ENCODE measurements at regions not wholly inside any gene's neighbourhood (a gene's known extent, or its start where the extent isn't known, plus 50 kb on each side); places are given as distances from the start of the nearest gene placed in this dataset.

DNA sequence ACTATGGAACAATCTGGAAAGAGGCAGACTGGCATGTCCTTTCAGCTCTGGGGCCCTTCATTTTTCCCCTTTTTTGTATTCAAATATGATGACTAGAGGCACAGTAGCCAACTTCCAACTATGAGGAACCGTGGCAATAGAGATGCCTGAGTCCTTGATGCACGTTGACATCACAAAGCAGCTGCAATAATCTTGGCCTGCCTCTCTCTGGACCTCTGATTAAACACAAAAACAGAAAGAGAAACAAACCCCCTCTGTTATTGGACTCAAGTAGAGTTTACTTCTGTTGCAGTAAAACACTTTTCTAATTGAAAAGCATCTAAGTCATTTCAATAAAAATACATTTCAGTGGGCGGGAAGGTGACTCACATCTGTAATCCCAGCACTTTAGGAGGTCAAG lies 122.2 kb upstream of the GRAMD2B start:
- TF ChIP-seq EZH2phosphoT487 (IDR thresholded peaks at IDR 0.05; ENCODE audit: borderline replicate concordance, low read depth, low read length), result no peak
- TF ChIP-seq, protein P1, sequence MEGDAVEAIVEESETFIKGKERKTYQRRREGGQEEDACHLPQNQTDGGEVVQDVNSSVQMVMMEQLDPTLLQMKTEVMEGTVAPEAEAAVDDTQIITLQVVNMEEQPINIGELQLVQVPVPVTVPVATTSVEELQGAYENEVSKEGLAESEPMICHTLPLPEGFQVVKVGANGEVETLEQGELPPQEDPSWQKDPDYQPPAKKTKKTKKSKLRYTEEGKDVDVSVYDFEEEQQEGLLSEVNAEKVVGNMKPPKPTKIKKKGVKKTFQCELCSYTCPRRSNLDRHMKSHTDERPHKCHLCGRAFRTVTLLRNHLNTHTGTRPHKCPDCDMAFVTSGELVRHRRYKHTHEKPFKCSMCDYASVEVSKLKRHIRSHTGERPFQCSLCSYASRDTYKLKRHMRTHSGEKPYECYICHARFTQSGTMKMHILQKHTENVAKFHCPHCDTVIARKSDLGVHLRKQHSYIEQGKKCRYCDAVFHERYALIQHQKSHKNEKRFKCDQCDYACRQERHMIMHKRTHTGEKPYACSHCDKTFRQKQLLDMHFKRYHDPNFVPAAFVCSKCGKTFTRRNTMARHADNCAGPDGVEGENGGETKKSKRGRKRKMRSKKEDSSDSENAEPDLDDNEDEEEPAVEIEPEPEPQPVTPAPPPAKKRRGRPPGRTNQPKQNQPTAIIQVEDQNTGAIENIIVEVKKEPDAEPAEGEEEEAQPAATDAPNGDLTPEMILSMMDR (conservative IDR thresholded peaks at IDR 0.05; ENCODE audit: low read length), result no peak
- H3K4me3 ChIP-seq (ENCODE audit: low read depth, low read length, poor library complexity, severe bottlenecking), result no peak overlapping the region
- no TSS peak for BruUV-seq (replicated peaks)
- H3K9me2 ChIP-seq (ENCODE audit: insufficient read depth, low read length), result no peaks in the 10 kb centered on the region; the same call in 1 of the 2 replicates
- H3K36me3 ChIP-seq (ENCODE audit: insufficient read depth, low read length), result no peaks in the 10 kb centered on the region
- H3K4me1 ChIP-seq (ENCODE audit: insufficient read depth, low read length, poor library complexity, severe bottlenecking), result no peaks in the 10 kb centered on the region
- intact Hi-C loops (cut with micrococcal nuclease; ENCODE audit: unreplicated experiment), result no loop called here
- ChIA-PET CTCF (ENCODE audit: unreplicated experiment) (no interaction called here), POLR2A (no interaction called here)
- H3K79me2 ChIP-seq (ENCODE audit: insufficient read depth, low read depth, low read length), result no peaks in the 10 kb centered on the region
- no peaks in the 10 kb centered on the region for H3K9me3 ChIP-seq (ENCODE audit: low read length)
- H3K4me2 ChIP-seq (ENCODE audit: low read length), result no peak overlapping the region
- H4K20me1 ChIP-seq (ENCODE audit: insufficient read depth, low read length), result no peaks in the 10 kb centered on the region
- H2AFZ ChIP-seq (ENCODE audit: low read length), result no peak overlapping the region
- no peak for DNase-seq (ENCODE audit: low spot score)
- H3K27ac ChIP-seq (ENCODE audit: low read depth, low read length, poor library complexity, severe bottlenecking), result no peak overlapping the region

DNA sequence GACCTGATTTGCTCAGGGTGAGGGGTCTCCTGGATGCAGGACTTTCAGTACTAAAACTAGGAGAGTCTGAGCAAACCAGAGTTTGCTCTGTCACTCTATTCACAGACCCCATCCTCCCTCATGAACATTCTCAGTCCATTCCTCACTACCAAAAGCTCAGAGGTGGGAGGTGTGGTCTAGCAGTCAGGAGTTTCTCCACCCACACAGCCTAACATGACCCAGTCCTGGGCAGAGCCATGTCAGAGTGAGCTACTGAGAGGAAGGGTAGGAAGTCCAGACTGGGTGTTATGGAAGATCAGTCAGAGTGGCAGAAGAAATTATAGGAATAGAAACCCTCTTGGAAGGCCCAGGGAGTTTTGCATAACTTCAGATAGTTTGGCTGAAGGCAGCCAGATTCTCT lies 113.3 kb upstream of the GRAMD2B start:
- Histone ChIP-seq H4K20me1 (ENCODE audit: insufficient read depth, low read length) (no peaks in the 10 kb centered on the region), H3K36me3 (ENCODE audit: insufficient read depth, low read length) (no peaks in the 10 kb centered on the region), H3K4me1 (ENCODE audit: insufficient read depth, low read length, poor library complexity, severe bottlenecking) (no peaks in the 10 kb centered on the region), H3K9me2 (ENCODE audit: insufficient read depth, low read length) (no peaks in the 10 kb centered on the region), H3K79me2 (ENCODE audit: insufficient read depth, low read depth, low read length) (no peaks in the 10 kb centered on the region), H3K4me3 (ENCODE audit: low read depth, low read length, poor library complexity, severe bottlenecking) (no peak overlapping the region), H3K9me3 (ENCODE audit: low read length) (no peaks in the 10 kb centered on the region), H2AFZ (ENCODE audit: low read length) (no peak overlapping the region), H3K4me2 (ENCODE audit: low read length) (no peak overlapping the region), H3K27ac (ENCODE audit: low read depth, low read length, poor library complexity, severe bottlenecking) (no peak overlapping the region)
- ChIA-PET CTCF (ENCODE audit: unreplicated experiment) (no interaction called here), POLR2A (interaction anchor here (0.5 to 1.1 kb wide), 3 partner anchors 35 to 940 kb away, joined by 3 to 4 read pairs (median 4); no protein-coding TSS in a partner anchor)
- no peak for DNase-seq (ENCODE audit: low spot score)
- no peak for TF ChIP-seq EZH2phosphoT487 (IDR thresholded peaks at IDR 0.05; ENCODE audit: borderline replicate concordance, low read depth, low read length)
- TF ChIP-seq, protein P1 (conservative IDR thresholded peaks at IDR 0.05; ENCODE audit: low read length), result no peak
- intact Hi-C loops (cut with micrococcal nuclease; ENCODE audit: unreplicated experiment), result no loop called here
- no TSS peak for BruUV-seq (replicated peaks)

DNA sequence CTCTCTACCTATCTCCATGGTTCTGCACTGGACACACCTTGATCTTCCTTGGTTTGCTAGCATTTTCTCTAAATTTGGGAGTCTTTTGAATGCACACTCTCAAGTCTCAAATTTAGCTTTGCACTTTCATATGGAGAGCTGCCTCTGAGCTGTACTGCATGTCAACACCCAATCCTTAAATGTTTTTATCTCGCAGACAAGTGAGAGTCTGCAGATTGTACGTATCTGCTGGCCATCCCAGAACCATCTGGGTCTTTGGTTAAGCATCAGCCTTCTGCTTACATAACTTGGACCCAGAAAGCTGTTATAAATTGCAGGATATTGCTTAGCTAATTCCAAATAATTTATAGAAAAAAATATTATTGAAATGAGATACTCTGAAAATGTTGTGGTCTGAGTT lies 111.4 kb upstream of the GRAMD2B start:
- no TSS peak for BruUV-seq (replicated peaks)
- Histone ChIP-seq H3K4me1 (ENCODE audit: insufficient read depth, low read length, poor library complexity, severe bottlenecking) (no peaks in the 10 kb centered on the region), H3K9me3 (ENCODE audit: low read length) (no peaks in the 10 kb centered on the region), H3K4me3 (ENCODE audit: low read depth, low read length, poor library complexity, severe bottlenecking) (no peak overlapping the region), H3K9me2 (ENCODE audit: insufficient read depth, low read length) (no peaks in the 10 kb centered on the region), H3K36me3 (ENCODE audit: insufficient read depth, low read length) (no peaks in the 10 kb centered on the region), H2AFZ (ENCODE audit: low read length) (no peak overlapping the region), H3K27ac (ENCODE audit: low read depth, low read length, poor library complexity, severe bottlenecking) (no peak overlapping the region), H3K79me2 (ENCODE audit: insufficient read depth, low read depth, low read length) (no peaks in the 10 kb centered on the region), H3K4me2 (ENCODE audit: low read length) (no peak overlapping the region), H4K20me1 (ENCODE audit: insufficient read depth, low read length) (no peaks in the 10 kb centered on the region)
- ChIA-PET POLR2A (no interaction called here), CTCF (ENCODE audit: unreplicated experiment) (no interaction called here)
- intact Hi-C loops (cut with micrococcal nuclease; ENCODE audit: unreplicated experiment), result no loop called here
- no peak for TF ChIP-seq EZH2phosphoT487 (IDR thresholded peaks at IDR 0.05; ENCODE audit: borderline replicate concordance, low read depth, low read length)
- TF ChIP-seq, protein P1 (conservative IDR thresholded peaks at IDR 0.05; ENCODE audit: low read length), result no peak
- no peak for DNase-seq (ENCODE audit: low spot score)
